H9 (cell line): ENCODE measurements at regions not wholly inside any gene's neighbourhood (a gene's known extent, or its start where the extent isn't known, plus 50 kb on each side); places are given as distances from the start of the nearest gene placed in this dataset.

Source experiments
- DNase-seq: peaks from one replicate; pipeline ENCODE4 v3.0.0-alpha.2; 2017
- H2AFZ ChIP-seq: one replicate; pipeline ENCODE4 v1.6.1; 2013; ENCODE audit warnings: mild to moderate bottlenecking, low read length, control low read depth, moderate library complexity
- H2AK5ac ChIP-seq: 2 replicates; pipeline ENCODE4 v1.6.1; 2013; ENCODE audit warnings: low read length, control low read depth, mixed read lengths; ENCODE audit not compliant: insufficient read length
- H2BK120ac ChIP-seq: one replicate; pipeline ENCODE4 v1.6.1; 2013; ENCODE audit warnings: low read depth, mild to moderate bottlenecking, low read length, control low read depth, inconsistent platforms; ENCODE audit not compliant: poor library complexity, severe bottlenecking
- H2BK12ac ChIP-seq: 2 replicates; pipeline ENCODE4 v1.6.1; 2013; ENCODE audit warnings: low read length, control low read depth, mixed read lengths, low read depth; ENCODE audit not compliant: insufficient read length
- H2BK15ac ChIP-seq: 2 replicates; pipeline ENCODE4 v1.6.1; 2013; ENCODE audit warnings: low read depth, low read length, control low read depth
- H2BK20ac ChIP-seq: one replicate; pipeline ENCODE4 v1.6.1; 2013; ENCODE audit warnings: low read depth, mild to moderate bottlenecking, low read length, control low read depth, inconsistent platforms; ENCODE audit not compliant: poor library complexity, severe bottlenecking
- H2BK5ac ChIP-seq: 2 replicates; pipeline ENCODE4 v1.6.1; 2013; ENCODE audit warnings: low read length, control low read depth, mixed read lengths; ENCODE audit not compliant: insufficient read length
- H3K14ac ChIP-seq: 2 replicates; pipeline ENCODE4 v1.6.1; 2013; ENCODE audit warnings: low read length, control low read depth; ENCODE audit not compliant: insufficient read depth
- H3K18ac ChIP-seq: 2 replicates; pipeline ENCODE4 v1.6.1; 2013; ENCODE audit warnings: low read depth, mild to moderate bottlenecking, mixed read lengths, low read length, control low read depth; ENCODE audit not compliant: insufficient read length
- H3K23ac ChIP-seq: 2 replicates; pipeline ENCODE4 v1.6.1; 2013; ENCODE audit warnings: low read length, control low read depth, mixed read lengths, low read depth; ENCODE audit not compliant: insufficient read length
- H3K23me2 ChIP-seq: 2 replicates; pipeline ENCODE4 v1.6.1; 2013; ENCODE audit warnings: low read depth, mild to moderate bottlenecking, mixed read lengths, low read length, control low read depth; ENCODE audit not compliant: insufficient read length, poor library complexity, severe bottlenecking
- H3K27ac ChIP-seq: 2 replicates; pipeline ENCODE4 v1.5.1; 2013; ENCODE audit warnings: low read length, control low read depth, mixed read lengths, low read depth; ENCODE audit not compliant: insufficient read length
- H3K27me3 ChIP-seq: 2 replicates; pipeline ENCODE4 v1.6.1; 2013; ENCODE audit warnings: low read length, control low read depth, inconsistent platforms; ENCODE audit not compliant: insufficient read depth
- H3K4ac ChIP-seq: 2 replicates; pipeline ENCODE4 v1.6.1; 2013; ENCODE audit warnings: low read depth, mild to moderate bottlenecking, control low read depth, inconsistent platforms, low read length, moderate library complexity
- H3K4me1 ChIP-seq: 2 replicates; pipeline ENCODE4 v1.6.1; 2013; ENCODE audit warnings: low read length, control low read depth, inconsistent platforms; ENCODE audit not compliant: insufficient read depth
- H3K4me2 ChIP-seq: 2 replicates; pipeline ENCODE4 v1.6.1; 2013; ENCODE audit warnings: low read length, control low read depth, mixed read lengths; ENCODE audit not compliant: insufficient read length, insufficient read depth
- H3K56ac ChIP-seq: 2 replicates; pipeline ENCODE4 v1.6.1; 2013; ENCODE audit warnings: low read depth, mild to moderate bottlenecking, mixed read lengths, low read length, control low read depth; ENCODE audit not compliant: insufficient read length
- H3K79me1 ChIP-seq: 2 replicates; pipeline ENCODE4 v1.6.1; 2013; ENCODE audit warnings: low read depth, mild to moderate bottlenecking, moderate library complexity, low read length, control low read depth, inconsistent platforms; ENCODE audit not compliant: insufficient read depth, poor library complexity, severe bottlenecking
- H3K79me2 ChIP-seq: 2 replicates; pipeline ENCODE4 v1.6.1; 2013; ENCODE audit warnings: low read length, control low read depth, inconsistent platforms; ENCODE audit not compliant: insufficient read depth
- H3K9ac ChIP-seq: 2 replicates; pipeline ENCODE4 v1.6.1; 2013; ENCODE audit warnings: low read length, control low read depth, mixed read lengths; ENCODE audit not compliant: insufficient read length; ENCODE audit errors: extremely low read depth
- H3K9me3 ChIP-seq: one replicate; pipeline ENCODE4 v1.6.1; 2013; ENCODE audit warnings: low read depth, low read length, inconsistent platforms; ENCODE audit not compliant: control insufficient read depth
- H3T11ph ChIP-seq: one replicate; pipeline ENCODE4 v1.6.1; 2013; ENCODE audit warnings: mild to moderate bottlenecking, low read length, control low read depth, inconsistent platforms
- H4K20me1 ChIP-seq: one replicate; pipeline ENCODE4 v1.6.1; 2013; ENCODE audit not compliant: control insufficient read depth, insufficient read length, insufficient read depth
- H4K5ac ChIP-seq: 2 replicates; pipeline ENCODE4 v1.6.1; 2013; ENCODE audit warnings: low read depth, mild to moderate bottlenecking, mixed read lengths, low read length, control low read depth; ENCODE audit not compliant: insufficient read length
- H4K8ac ChIP-seq: replicated peaks from 2 replicates; pipeline ENCODE4 v1.6.1; 2013; ENCODE audit warnings: low read length, control low read depth, mixed read lengths, low read depth; ENCODE audit not compliant: insufficient read length
- H4K91ac ChIP-seq: 2 replicates; pipeline ENCODE4 v1.6.1; 2013; ENCODE audit warnings: low read depth, mild to moderate bottlenecking, moderate library complexity, mixed read lengths, low read length, control low read depth; ENCODE audit not compliant: insufficient read length
- H3K27ac Mint-ChIP-seq, 3 experiments: 2 replicates in 2 of 3; 3 replicates in 1 of 3; pipeline ENCODE4 v1.8.0; 2020 to 2021; ENCODE audit warnings: mixed read lengths in 3 of 3, mild to moderate bottlenecking in 1 of 3, moderate library complexity in 1 of 3
- H3K27me3 Mint-ChIP-seq: 2 replicates; pipeline ENCODE4 v1.8.0; 2021; ENCODE audit warnings: low read depth, mild to moderate bottlenecking, moderate library complexity, mixed read lengths
- H3K36me3 Mint-ChIP-seq, 3 experiments: 2 replicates in 2 of 3; 3 replicates in 1 of 3; pipeline ENCODE4 v1.8.0; 2020 to 2021; ENCODE audit warnings: low read depth in 3 of 3, mixed read lengths in 3 of 3; ENCODE audit not compliant: insufficient read depth in 1 of 3
- H3K4me1 Mint-ChIP-seq, 2 experiments: 2 replicates each; pipeline ENCODE4 v1.8.0; 2020; ENCODE audit warnings: mixed read lengths in 2 of 2
- H3K4me3 Mint-ChIP-seq, 2 experiments: 2 replicates in 1 of 2; 3 replicates in 1 of 2; pipeline ENCODE4 v1.8.0; 2020 to 2021; ENCODE audit warnings: mild to moderate bottlenecking in 2 of 2, mixed read lengths in 2 of 2, moderate library complexity in 1 of 2
- H3K9me3 Mint-ChIP-seq, 2 experiments: 2 replicates in 1 of 2; 3 replicates in 1 of 2; pipeline ENCODE4 v1.8.0; 2020; ENCODE audit warnings: mild to moderate bottlenecking in 2 of 2, mixed read lengths in 2 of 2, moderate library complexity in 1 of 2
- CTCF ChIP-seq: fragments of 200-600 bp; sonication (generic); conservative IDR thresholded peaks from 3 replicates; pipeline ENCODE4 v1.8.0; 2021; ENCODE audit warnings: antibody characterized with exemption, mild to moderate bottlenecking
- WGBS: extraction: QIAGEN DNeasy Blood & Tissue Kit; methylation state at CpG from one replicate; pipeline ENCODE4 v1.1.7; 2013; ENCODE audit warnings: missing lambda C conversion rate, low lambda C conversion rate, mixed read lengths; ENCODE audit not compliant: insufficient read length; ENCODE audit errors: extremely low coverage; 5-methylcytosine and 5-hydroxymethylcytosine counted together

- no peak overlapping the region for H3K4me2 ChIP-seq
- H3K27ac ChIP-seq: no peak overlapping the region
- H4K8ac ChIP-seq: no peak overlapping the region
- no peaks in the 10 kb centered on the region for H4K20me1 ChIP-seq
- no peak overlapping the region for H2BK5ac ChIP-seq
- H2BK20ac ChIP-seq: no peak overlapping the region
- no peaks in the 10 kb centered on the region for H3K4me1 ChIP-seq
- no peak overlapping the region for H3T11ph ChIP-seq
- H3K9ac ChIP-seq: no peak overlapping the region
- 0 out of 5 replicates have a peak, but pooled peaks cover 0 to 3% of the 10 kb centered on the region in 2 experiments for H3K9me3 Mint-ChIP-seq
- no peak overlapping the region for H3K23ac ChIP-seq
- H3K18ac ChIP-seq: no peak overlapping the region
- H3K4me3 Mint-ChIP-seq: no peak overlapping the region
- H3K27ac Mint-ChIP-seq: no peak overlapping the region
- no peak overlapping the region for H3K4ac ChIP-seq
- H3K14ac ChIP-seq: no peak overlapping the region
- no peak for TF ChIP-seq CTCF
- no peaks in the 10 kb centered on the region for H3K27me3 Mint-ChIP-seq
- peaks cover 1% of the 10 kb centered on the region; the same call in 1 of the 2 replicates for H3K79me2 ChIP-seq
- no peak overlapping the region for H3K56ac ChIP-seq
- peaks cover 0 to 10% of the 10 kb centered on the region in 2 experiments; a peak in 2 of 4 replicates for H3K4me1 Mint-ChIP-seq
- H3K23me2 ChIP-seq: no peaks in the 10 kb centered on the region
- no peaks in the 10 kb centered on the region for H3K79me1 ChIP-seq
- WGBS: no CpG with 5 or more reads among the region's 1 CpG
- H2BK12ac ChIP-seq: no peak overlapping the region
- no peak for DNase-seq
- H2AK5ac ChIP-seq: no peak overlapping the region
- H3K9me3 ChIP-seq: no peaks in the 10 kb centered on the region
- H4K5ac ChIP-seq: no peak overlapping the region
- peaks cover 0 to 5% (median 0%) of the 10 kb centered on the region in 3 experiments; a peak in 2 of 7 replicates for H3K36me3 Mint-ChIP-seq
- H2AFZ ChIP-seq: no peak overlapping the region
- no peak overlapping the region for H2BK120ac ChIP-seq
- H2BK15ac ChIP-seq: no peak overlapping the region
- H4K91ac ChIP-seq: no peak overlapping the region
- no peaks in the 10 kb centered on the region for H3K27me3 ChIP-seq
These were observed 417.0 kb upstream of the JAG1 start for GRCh38 chr20:11090751-11091150.
